HG02623 (cell line): ENCODE measurements at regions not wholly inside any gene's neighbourhood (a gene's known extent, or its start where the extent isn't known, plus 50 kb on each side); places are given as distances from the start of the nearest gene placed in this dataset.

ENCODE experiments used
- ATAC-seq: cut with Tn5 transposase; IDR thresholded peaks from one replicate; pipeline ENCODE4 v1.9.1; 2021; ENCODE audit warnings: moderate library complexity; ENCODE audit not compliant: unreplicated experiment

- no peak for ATAC-seq
Measured at GRCh38 chr16:80198311-80199299, 342.2 kb upstream of the DYNLRB2 start.

- no peak for ATAC-seq
Measured at GRCh38 chr16:80197741-80198201, 343.0 kb upstream of the DYNLRB2 start.

- no peak for ATAC-seq
Measured at GRCh38 chr16:80191928-80192327, 348.9 kb upstream of the DYNLRB2 start.

- no peak for ATAC-seq
Measured at GRCh38 chr16:80189476-80190175, 351.2 kb upstream of the DYNLRB2 start.

- ATAC-seq, result no peak
Measured at GRCh38 chr16:80176114-80176513, 364.7 kb upstream of the DYNLRB2 start.

GRCh38 chr16:80175011-80175410, 365.8 kb upstream of the DYNLRB2 start:
- no peak for ATAC-seq

- ATAC-seq, result no peak
Measured at GRCh38 chr16:80174416-80174815, 366.4 kb upstream of the DYNLRB2 start.

- no peak for ATAC-seq
Measured at GRCh38 chr16:80171746-80172145, 369.0 kb upstream of the DYNLRB2 start.

GRCh38 chr16:80171199-80171598, 369.6 kb upstream of the DYNLRB2 start:
- no peak for ATAC-seq

- no peak for ATAC-seq
Measured at GRCh38 chr16:80167657-80168390, 373.0 kb upstream of the DYNLRB2 start.

- no peak for ATAC-seq
Measured at GRCh38 chr16:80166082-80166481, 374.7 kb upstream of the DYNLRB2 start.

GRCh38 chr16:80164966-80165550, 375.7 kb upstream of the DYNLRB2 start:
- no peak for ATAC-seq

- no peak for ATAC-seq
Measured at GRCh38 chr16:80163339-80163738, 377.5 kb upstream of the DYNLRB2 start.

- no peak for ATAC-seq
Measured at GRCh38 chr16:80161799-80162739, 378.7 kb upstream of the DYNLRB2 start.

- no peak for ATAC-seq
Measured at GRCh38 chr16:80158766-80159165, 382.0 kb upstream of the DYNLRB2 start.

- no peak for ATAC-seq
Measured at GRCh38 chr16:80151722-80152111, 389.1 kb upstream of the DYNLRB2 start.

GRCh38 chr16:80150978-80151721, 389.6 kb upstream of the DYNLRB2 start:
- no peak for ATAC-seq

GRCh38 chr16:80148826-80149225, 392.0 kb upstream of the DYNLRB2 start:
- no peak for ATAC-seq

GRCh38 chr16:80147026-80147655, 393.7 kb upstream of the DYNLRB2 start:
- no peak for ATAC-seq
